OCI-LY7 (cell line): ENCODE measurements at regions not wholly inside any gene's neighbourhood (a gene's known extent, or its start where the extent isn't known, plus 50 kb on each side); places are given as distances from the start of the nearest gene placed in this dataset.

Experiments
- BruUV-seq: library from RNA; stranded (reverse); fragments of 400-500 nt; replicated peaks from 2 replicates; lab custom pipeline; 2021; lab: Mats Ljungman, UMichigan
- CTCF ChIA-PET: fragments of 300-600 bp; sonication (Branson Sonifier 250); formaldehyde crosslinking; loops from one replicate; lab custom pipeline; 2022; ENCODE audit warnings: antibody characterized with exemption; ENCODE audit not compliant: unreplicated experiment; lab: Charles Lee
- POLR2A ChIA-PET: fragments of 300-600 bp; sonication (Branson Sonifier 250); formaldehyde crosslinking; loops from one replicate; lab custom pipeline; 2022; ENCODE audit warnings: antibody characterized with exemption; lab: Charles Lee
- DNase-seq: peaks from one replicate; pipeline ENCODE4 v3.0.0-alpha.2; 2015; ENCODE audit warnings: low spot score
- H2AFZ ChIP-seq: fragments of 200-600 bp; sonication (generic), shearing (Covaris generic); 2 replicates; pipeline ENCODE4 v1.6.1; 2014; ENCODE audit warnings: mild to moderate bottlenecking, antibody characterized with exemption, low read length, moderate library complexity
- H3K27ac ChIP-seq: fragments of 200-600 bp; sonication (generic); 2 replicates; pipeline ENCODE4 v1.5.1; 2014; ENCODE audit warnings: mixed run types, low read depth, mild to moderate bottlenecking, moderate library complexity, low read length, inconsistent platforms; ENCODE audit not compliant: poor library complexity, severe bottlenecking
- H3K36me3 ChIP-seq: fragments of 200-600 bp; sonication (generic); 2 replicates; pipeline ENCODE4 v1.6.1; 2014; ENCODE audit warnings: mild to moderate bottlenecking, antibody characterized with exemption, low read length, moderate library complexity, mixed read lengths; ENCODE audit not compliant: insufficient read depth
- H3K4me1 ChIP-seq: fragments of 200-600 bp; sonication (generic); 2 replicates; pipeline ENCODE4 v1.5.1; 2014; ENCODE audit warnings: mild to moderate bottlenecking, low read length; ENCODE audit not compliant: insufficient read depth, poor library complexity, severe bottlenecking
- H3K4me2 ChIP-seq: fragments of 200-600 bp; sonication (generic); 2 replicates; pipeline ENCODE4 v1.6.1; 2014; ENCODE audit warnings: mild to moderate bottlenecking, low read length
- H3K4me3 ChIP-seq: fragments of 200-600 bp; sonication (generic); 2 replicates; pipeline ENCODE4 v1.5.1; 2014; ENCODE audit warnings: mild to moderate bottlenecking, low read depth, low read length; ENCODE audit not compliant: poor library complexity, severe bottlenecking
- H3K79me2 ChIP-seq: fragments of 200-600 bp; sonication (generic); 2 replicates; pipeline ENCODE4 v1.6.1; 2016; ENCODE audit warnings: low read depth, mild to moderate bottlenecking, low read length, moderate library complexity, mixed read lengths; ENCODE audit not compliant: insufficient read depth
- H3K9me2 ChIP-seq: fragments of 200-600 bp; sonication (generic); 2 replicates; pipeline ENCODE4 v1.6.1; 2016; ENCODE audit warnings: mild to moderate bottlenecking, low read length, mixed read lengths; ENCODE audit not compliant: insufficient read depth
- H3K9me3 ChIP-seq: fragments of 200-600 bp; sonication (generic); 2 replicates; pipeline ENCODE4 v1.6.1; 2014; ENCODE audit warnings: mild to moderate bottlenecking, mixed run types, low read length, mixed read lengths
- H4K20me1 ChIP-seq: fragments of 200-600 bp; sonication (generic); 2 replicates; pipeline ENCODE4 v1.6.1; 2014; ENCODE audit warnings: mild to moderate bottlenecking, antibody characterized with exemption, low read length, moderate library complexity, mixed read lengths; ENCODE audit not compliant: insufficient read depth
- CTCF ChIP-seq: fragments of 200-600 bp; sonication (generic); conservative IDR thresholded peaks from 2 replicates; pipeline ENCODE4 v1.5.1; 2014; ENCODE audit warnings: mild to moderate bottlenecking, antibody characterized with exemption, low read length, moderate library complexity, mixed read lengths
- EZH2phosphoT487 ChIP-seq: fragments of 200-600 bp; sonication (generic); IDR thresholded peaks from 2 replicates; pipeline ENCODE4 v1.6.1; 2018; ENCODE audit warnings: low read depth, borderline replicate concordance, mild to moderate bottlenecking, mixed run types, antibody characterized with exemption, low read length, moderate library complexity, mixed read lengths
- intact Hi-C: fragments of 100-400 bp; cut with micrococcal nuclease; formaldehyde crosslinking; loops from one replicate; pipeline ENCODE4 v1.10.0; 2022; ENCODE audit not compliant: unreplicated experiment

GRCh38 chr1:215005078-215005477 lies 77.5 kb upstream of the KCNK2 start:
- H3K4me2 ChIP-seq, result no peak overlapping the region
- H3K36me3 ChIP-seq, result no peaks in the 10 kb centered on the region
- ChIA-PET POLR2A (no interaction called here), CTCF (no interaction called here)
- no peaks in the 10 kb centered on the region for H4K20me1 ChIP-seq
- H2AFZ ChIP-seq, result no peak overlapping the region
- no peaks in the 10 kb centered on the region for H3K9me3 ChIP-seq
- no peaks in the 10 kb centered on the region for H3K9me2 ChIP-seq
- H3K79me2 ChIP-seq, result no peaks in the 10 kb centered on the region
- no peak overlapping the region for H3K4me3 ChIP-seq
- H3K4me1 ChIP-seq, result no peaks in the 10 kb centered on the region
- no peak overlapping the region for H3K27ac ChIP-seq
- TF ChIP-seq EZH2phosphoT487 (no peak), CTCF (no peak)
- BruUV-seq, result no TSS peak
- intact Hi-C loops, result no loop called here
- DNase-seq, result no peak

- Histone ChIP-seq H3K9me3 (no peaks in the 10 kb centered on the region), H3K27ac (no peak overlapping the region), H3K4me2 (no peak overlapping the region), H3K79me2 (no peaks in the 10 kb centered on the region), H3K9me2 (no peaks in the 10 kb centered on the region), H4K20me1 (no peaks in the 10 kb centered on the region), H3K4me1 (no peaks in the 10 kb centered on the region), H2AFZ (no peak overlapping the region), H3K36me3 (no peaks in the 10 kb centered on the region), H3K4me3 (no peak overlapping the region)
- no peak for DNase-seq
- TF ChIP-seq CTCF (no peak), EZH2phosphoT487 (no peak)
- ChIA-PET CTCF (no interaction called here), POLR2A (no interaction called here)
- intact Hi-C loops, result no loop called here
- BruUV-seq, result no TSS peak
These were observed 76.7 kb upstream of the KCNK2 start for GRCh38 chr1:215005656-215006345.

- Histone ChIP-seq H3K79me2 (no peaks in the 10 kb centered on the region), H3K4me3 (no peak overlapping the region), H3K4me1 (no peaks in the 10 kb centered on the region), H2AFZ (no peak overlapping the region), H4K20me1 (no peaks in the 10 kb centered on the region), H3K9me3 (no peaks in the 10 kb centered on the region), H3K36me3 (no peaks in the 10 kb centered on the region), H3K4me2 (no peak overlapping the region), H3K9me2 (no peaks in the 10 kb centered on the region), H3K27ac (no peak overlapping the region)
- intact Hi-C loops, result no loop called here
- DNase-seq, result no peak
- CTCF ChIA-PET, result no interaction called here
- BruUV-seq, result no TSS peak
- TF ChIP-seq EZH2phosphoT487 (no peak), CTCF (no peak)
- POLR2A ChIA-PET, result interaction anchor here (0.7 kb wide), 1 partner anchor 1135 kb away, joined by 3 read pairs; no protein-coding TSS in a partner anchor
These were observed 74.7 kb upstream of the KCNK2 start for GRCh38 chr1:215007880-215008279.
